ENCODE measurements at regions not wholly inside any gene's neighbourhood (a gene's known extent, or its start where the extent isn't known, plus 50 kb on each side); places are given as distances from the start of the nearest gene placed in this dataset.

GRCh38 chr1:60913039-60913438 is 169.3 kb upstream of the NFIA start:
- DNase-seq: no peak
- H3K36me3 ChIP-seq: no peaks in the 10 kb centered on the region
- H3K9me3 ChIP-seq: no peaks in the 10 kb centered on the region
- no peak overlapping the region for H3K4me3 ChIP-seq
- no peaks in the 10 kb centered on the region for H3K27me3 ChIP-seq

GRCh38 chr1:60911966-60912697 is 170.2 kb upstream of the NFIA start:
- no peak for DNase-seq
- H3K27me3 ChIP-seq: no peaks in the 10 kb centered on the region
- H3K36me3 ChIP-seq: no peaks in the 10 kb centered on the region
- H3K4me3 ChIP-seq: no peak overlapping the region
- no peaks in the 10 kb centered on the region for H3K9me3 ChIP-seq

DNA sequence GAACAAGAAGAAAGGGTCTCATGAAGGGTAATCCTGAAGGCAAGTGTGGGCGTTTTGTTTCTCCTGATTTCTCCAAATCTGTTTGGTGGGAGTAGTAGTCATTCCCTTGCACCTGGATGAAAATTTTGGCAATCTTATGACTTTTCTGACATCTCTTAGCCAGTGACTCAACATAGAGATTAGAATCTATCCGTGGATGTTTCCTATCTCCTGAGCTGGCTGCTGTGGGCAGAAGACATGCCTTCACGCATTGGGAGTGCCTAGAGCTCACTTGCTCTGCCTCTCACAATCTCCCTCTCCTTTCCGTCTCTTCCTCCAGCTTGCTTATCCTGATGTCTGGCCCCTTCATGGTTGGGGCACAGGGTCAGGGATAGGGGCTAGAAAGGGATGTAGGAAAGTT is 174.2 kb upstream of the NFIA start:
- Histone ChIP-seq H3K4me3 (no peak overlapping the region), H3K27me3 (no peaks in the 10 kb centered on the region), H3K9me3 (no peaks in the 10 kb centered on the region), H3K36me3 (no peaks in the 10 kb centered on the region)
- DNase-seq: no peak

GRCh38 chr1:60906526-60906925 is 175.8 kb upstream of the NFIA start:
- Histone ChIP-seq H3K27me3 (no peaks in the 10 kb centered on the region), H3K36me3 (no peaks in the 10 kb centered on the region), H3K4me3 (no peak overlapping the region), H3K9me3 (no peaks in the 10 kb centered on the region)
- no peak for DNase-seq

- DNase-seq: no peak
- no peaks in the 10 kb centered on the region for H3K27me3 ChIP-seq
- H3K36me3 ChIP-seq: no peaks in the 10 kb centered on the region
- H3K9me3 ChIP-seq: no peaks in the 10 kb centered on the region
- H3K4me3 ChIP-seq: no peak overlapping the region
These were observed 176.3 kb upstream of the NFIA start for GRCh38 chr1:60906039-60906438.

DNA sequence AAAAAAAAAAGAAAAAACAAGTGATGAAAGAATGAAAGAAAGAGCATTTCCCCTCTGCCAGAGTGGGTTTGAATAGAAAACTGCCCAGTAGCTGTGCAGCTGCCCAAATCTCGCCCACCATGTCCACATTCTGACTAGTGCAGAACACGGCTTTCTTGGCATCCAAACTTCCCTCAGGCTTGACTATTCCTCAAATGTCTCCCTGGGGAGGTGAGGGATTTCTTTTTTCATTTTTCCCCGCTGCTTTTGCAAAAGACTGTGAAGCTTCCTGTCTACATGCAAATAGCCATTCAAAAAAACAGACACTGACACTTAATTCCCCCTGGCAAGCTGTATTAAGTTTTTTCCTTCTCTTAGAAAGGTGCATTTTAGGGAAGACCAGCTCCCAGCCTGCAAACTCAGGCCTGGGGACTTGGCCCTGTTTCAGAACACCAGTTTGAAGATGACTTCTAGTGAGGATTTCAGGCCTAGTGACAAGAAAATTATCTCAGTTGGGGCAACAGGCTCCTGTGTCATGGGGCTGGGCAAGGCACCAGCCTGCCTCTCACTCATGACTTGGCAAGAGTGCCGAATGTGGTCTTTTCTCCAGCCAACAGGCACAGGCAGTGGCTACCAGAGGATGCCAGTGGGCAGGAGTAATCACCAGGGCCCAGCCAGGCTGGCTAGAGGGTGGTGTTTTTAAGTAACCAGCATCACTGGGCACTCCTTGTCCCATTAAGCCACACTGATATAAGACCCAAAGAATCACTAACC is 178.1 kb upstream of the NFIA start:
- Histone ChIP-seq H3K36me3 (no peaks in the 10 kb centered on the region), H3K27me3 (no peaks in the 10 kb centered on the region), H3K9me3 (no peaks in the 10 kb centered on the region), H3K4me3 (no peak overlapping the region)
- DNase-seq: peak; percentile 93

DNA sequence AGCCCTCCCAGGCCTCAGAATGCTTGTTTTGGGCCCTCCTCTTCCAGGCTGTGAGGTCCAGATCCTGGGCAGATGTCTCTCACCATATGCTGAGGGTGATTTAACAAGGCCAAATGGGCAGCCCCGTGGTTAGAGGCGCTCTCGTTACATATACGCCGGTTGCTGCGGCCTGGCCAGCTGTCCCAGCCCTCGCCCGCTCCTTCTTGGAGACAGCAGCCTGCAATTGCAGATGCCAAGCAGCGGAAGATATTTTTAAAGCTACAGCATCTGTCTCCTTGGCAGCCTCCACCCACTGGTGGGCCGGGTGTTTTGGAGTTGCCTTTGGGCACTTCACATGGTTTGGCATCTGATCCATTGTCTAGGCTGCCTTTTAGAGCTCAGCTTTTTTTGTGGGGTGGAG is 178.8 kb upstream of the NFIA start:
- DNase-seq: peak; percentile 91

GRCh38 chr1:60899464-60899863 is 182.9 kb upstream of the NFIA start:
- no peak for DNase-seq

More for the DNA sequence above, 178.8 kb upstream of the NFIA start:
- Histone ChIP-seq H3K4me3 (no peak overlapping the region), H3K36me3 (no peaks in the 10 kb centered on the region), H3K27me3 (no peaks in the 10 kb centered on the region), H3K9me3 (no peaks in the 10 kb centered on the region)

GRCh38 chr1:60898987-60899386 is 183.4 kb upstream of the NFIA start:
- no peaks in the 10 kb centered on the region for H3K27me3 ChIP-seq
- no peak overlapping the region for H3K4me3 ChIP-seq
- H3K9me3 ChIP-seq: no peaks in the 10 kb centered on the region
- no peak for DNase-seq
- H3K36me3 ChIP-seq: no peaks in the 10 kb centered on the region

More at GRCh38 chr1:60899464-60899863, 182.9 kb upstream of the NFIA start:
- H3K9me3 ChIP-seq: no peaks in the 10 kb centered on the region
- H3K36me3 ChIP-seq: no peaks in the 10 kb centered on the region
- no peak overlapping the region for H3K4me3 ChIP-seq
- H3K27me3 ChIP-seq: no peaks in the 10 kb centered on the region

- Histone ChIP-seq H3K9me3 (no peaks in the 10 kb centered on the region), H3K27me3 (no peaks in the 10 kb centered on the region), H3K4me3 (no peak overlapping the region), H3K36me3 (no peaks in the 10 kb centered on the region)
- no peak for DNase-seq
These were observed 183.9 kb upstream of the NFIA start for GRCh38 chr1:60898413-60898812.

DNA sequence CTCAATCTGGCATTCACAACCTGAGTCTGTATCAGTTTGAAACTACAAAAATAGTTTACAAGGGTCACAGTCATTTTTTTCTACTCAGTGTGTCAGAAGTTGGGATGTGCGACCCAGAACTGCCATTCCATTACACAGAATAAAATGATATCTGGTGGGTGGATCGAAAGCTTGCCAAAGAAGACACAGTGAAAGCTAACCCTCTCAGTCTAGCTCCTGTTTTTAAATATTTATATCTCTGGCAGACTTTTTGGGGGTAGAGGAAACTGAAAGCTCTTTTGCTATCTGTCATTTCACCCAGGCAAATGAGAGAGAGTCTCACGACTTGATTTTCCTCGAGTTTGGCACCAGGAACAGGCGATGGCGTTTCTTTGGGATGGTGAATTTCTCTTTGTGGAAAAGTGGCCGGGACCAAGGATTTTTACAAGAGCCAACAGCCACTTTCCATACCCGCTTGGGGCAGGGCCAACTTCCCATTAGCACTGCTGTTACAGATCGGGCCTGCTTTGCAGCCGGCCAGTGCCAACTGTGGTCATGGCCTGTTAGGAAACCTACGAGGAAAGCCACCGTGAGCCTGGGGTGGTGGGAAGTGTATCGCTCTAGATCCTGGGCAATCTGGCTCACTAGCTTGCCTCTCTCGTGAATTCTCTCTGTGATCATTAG is 185.5 kb upstream of the NFIA start:
- H3K36me3 ChIP-seq: no peaks in the 10 kb centered on the region
- H3K4me3 ChIP-seq: no peak overlapping the region
- H3K9me3 ChIP-seq: no peaks in the 10 kb centered on the region
- peak; percentile 7 for DNase-seq
- H3K27me3 ChIP-seq: 0 out of 2 replicates have a peak, but pooled peaks cover 2% of the 10 kb centered on the region

DNA sequence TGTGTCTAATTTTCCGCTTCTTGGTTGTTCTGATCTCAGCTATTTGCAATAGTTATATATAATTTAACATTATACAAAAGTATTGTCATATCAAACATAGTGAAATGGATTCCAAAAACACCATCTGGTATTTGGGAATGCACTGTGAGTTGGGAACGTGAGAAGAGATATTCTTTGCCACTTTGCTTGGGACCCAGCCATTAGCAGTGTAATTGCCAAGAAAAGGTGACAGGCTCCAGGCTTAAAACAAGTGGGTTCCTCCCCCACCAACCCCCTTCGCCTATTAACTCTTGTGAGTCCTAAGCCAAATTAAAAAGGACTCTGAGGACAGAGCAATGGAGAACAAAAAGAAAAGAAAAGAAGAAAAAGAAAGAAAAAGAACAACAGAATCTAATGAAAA is 186.7 kb upstream of the NFIA start:
- Histone ChIP-seq H3K9me3 (no peaks in the 10 kb centered on the region), H3K27me3 (0 out of 2 replicates have a peak, but pooled peaks cover 4% of the 10 kb centered on the region), H3K36me3 (no peaks in the 10 kb centered on the region), H3K4me3 (no peak overlapping the region)
- DNase-seq: no peak

GRCh38 chr1:60895252-60895651 is 187.1 kb upstream of the NFIA start:
- no peaks in the 10 kb centered on the region for H3K9me3 ChIP-seq
- H3K4me3 ChIP-seq: no peak overlapping the region
- no peak for DNase-seq
- no peaks in the 10 kb centered on the region for H3K36me3 ChIP-seq
- 0 out of 2 replicates have a peak, but pooled peaks cover 4% of the 10 kb centered on the region for H3K27me3 ChIP-seq

DNA sequence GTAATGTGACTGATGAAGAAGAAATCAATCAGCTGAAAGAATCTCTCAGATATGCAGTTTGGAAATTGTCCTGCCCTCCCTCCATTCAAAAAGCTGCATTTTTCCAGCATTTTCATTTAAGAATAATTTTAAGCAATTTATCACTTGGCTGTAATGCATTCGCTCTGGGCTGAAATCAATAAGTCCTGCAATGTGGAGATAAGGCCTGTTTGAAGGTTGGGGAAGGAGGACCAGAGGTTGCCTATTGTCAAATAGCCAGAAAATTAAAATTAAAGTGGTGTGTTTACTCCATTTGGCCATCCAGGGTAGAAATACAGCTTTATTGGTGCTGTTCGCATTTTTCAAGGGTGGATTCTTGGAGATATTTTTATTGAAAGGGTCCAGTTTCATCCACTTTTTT is 187.6 kb upstream of the NFIA start:
- no peak overlapping the region for H3K4me3 ChIP-seq
- 0 out of 2 replicates have a peak, but pooled peaks cover 4% of the 10 kb centered on the region for H3K27me3 ChIP-seq
- no peak for DNase-seq
- no peaks in the 10 kb centered on the region for H3K36me3 ChIP-seq
- no peaks in the 10 kb centered on the region for H3K9me3 ChIP-seq

DNA sequence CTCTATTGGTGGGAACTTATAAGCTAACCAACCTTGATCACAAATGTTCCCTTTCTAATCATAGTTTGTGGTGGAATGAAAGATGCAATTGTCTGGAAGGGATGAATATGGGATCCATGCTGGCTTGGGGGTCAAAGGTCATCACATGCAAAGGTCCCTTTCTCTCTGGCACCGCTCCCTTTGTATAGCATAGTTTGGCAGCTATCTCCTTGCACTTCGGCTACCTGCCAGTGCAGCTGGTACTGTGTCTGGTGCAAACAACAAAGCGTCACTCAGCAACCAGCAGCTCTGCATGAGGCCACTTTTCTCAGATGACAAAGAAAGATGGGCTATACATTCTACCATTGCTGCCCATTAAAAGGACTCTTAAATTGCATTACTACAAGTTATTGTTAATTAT is 188.2 kb upstream of the NFIA start:
- DNase-seq: no peak
- Histone ChIP-seq H3K27me3 (0 out of 2 replicates have a peak, but pooled peaks cover 4% of the 10 kb centered on the region), H3K36me3 (no peaks in the 10 kb centered on the region), H3K9me3 (no peaks in the 10 kb centered on the region), H3K4me3 (no peak overlapping the region)

DNA sequence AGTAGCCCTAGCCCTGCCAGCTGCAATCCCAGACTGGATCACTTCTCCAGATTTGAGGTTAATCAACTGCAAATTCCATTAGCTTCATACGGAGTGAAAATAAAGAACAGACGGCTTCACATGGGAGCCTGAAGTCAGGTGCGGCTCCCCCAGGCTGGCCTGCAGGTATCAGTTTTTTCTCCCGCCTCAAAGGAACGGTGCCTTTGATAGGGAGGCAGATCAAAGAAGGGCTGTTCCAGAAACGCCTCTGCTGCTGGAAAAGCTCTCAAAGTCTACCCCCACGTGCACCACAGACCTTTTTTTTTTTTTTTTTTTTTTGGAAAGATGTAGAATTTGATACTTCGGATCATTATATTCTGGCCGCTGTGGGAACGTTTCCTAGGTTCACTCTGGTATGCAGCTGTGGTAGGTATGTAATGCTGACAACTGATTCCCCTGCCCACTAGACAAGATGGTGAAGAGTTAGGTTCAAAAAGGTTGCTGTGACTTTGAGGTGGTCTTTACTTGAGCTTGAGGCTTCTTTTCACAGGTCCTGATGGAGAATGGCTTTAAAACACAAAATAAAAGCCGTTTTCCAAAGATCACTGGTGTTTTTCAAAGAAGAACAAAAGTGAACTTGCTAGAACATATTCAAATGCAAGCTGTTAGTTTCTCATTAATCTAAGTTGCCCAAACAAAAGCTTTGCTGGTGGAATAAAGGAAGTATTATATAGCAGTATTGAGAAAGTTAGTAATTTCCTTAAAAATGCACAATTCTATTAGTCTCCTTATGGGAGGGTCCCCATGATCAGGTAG is 189.0 kb upstream of the NFIA start:
- Histone ChIP-seq H3K9me3 (no peaks in the 10 kb centered on the region), H3K36me3 (no peaks in the 10 kb centered on the region), H3K27me3 (0 out of 2 replicates have a peak, but pooled peaks cover 4% of the 10 kb centered on the region), H3K4me3 (no peak overlapping the region)
- DNase-seq: no peak

- Histone ChIP-seq H3K4me3 (no peak overlapping the region), H3K9me3 (no peaks in the 10 kb centered on the region), H3K36me3 (no peaks in the 10 kb centered on the region), H3K27me3 (0 out of 2 replicates have a peak, but pooled peaks cover 4% of the 10 kb centered on the region)
- no peak for DNase-seq
These were observed 190.6 kb upstream of the NFIA start for GRCh38 chr1:60891765-60892164.

All from MG63 (cell line).